ENCODE measurements at regions not wholly inside any gene's neighbourhood (a gene's known extent, or its start where the extent isn't known, plus 50 kb on each side); places are given as distances from the start of the nearest gene placed in this dataset.

DNA sequence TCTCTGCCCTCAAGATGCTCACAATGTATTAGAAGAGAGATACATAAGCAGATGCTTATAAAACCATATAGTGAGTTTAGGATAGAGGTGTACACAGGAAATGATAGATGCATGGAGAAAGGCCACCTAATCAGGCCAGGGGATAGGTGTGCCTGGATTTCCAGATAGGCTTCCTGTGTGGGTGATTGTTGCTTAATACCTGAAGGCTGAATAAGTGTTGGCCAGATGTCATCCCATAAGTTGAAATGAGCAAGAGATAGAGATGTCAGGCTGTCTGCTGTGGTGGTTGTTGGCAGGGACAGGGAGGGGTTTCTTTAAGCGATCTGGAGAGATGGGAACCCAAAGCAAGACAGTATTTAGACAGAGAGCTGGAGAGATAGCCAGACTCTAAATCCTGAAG is 109.8 kb upstream of the SGK1 start:
- TF ChIP-seq SP1 (CRISPR knock-in tag; IDR thresholded peaks at IDR 0.05) (no peak), NR3C1 (CRISPR knock-in tag; IDR thresholded peaks at IDR 0.05) (no peak), RAD21 (CRISPR knock-in tag; conservative IDR thresholded peaks at IDR 0.05 in 1 of 2, IDR thresholded peaks at IDR 0.05 in 1 of 2) (no peak), EP300 (IDR thresholded peaks at IDR 0.05; ENCODE audit: low read length) (no peak), ZNF232 (CRISPR knock-in tag; IDR thresholded peaks at IDR 0.05) (no peak), ESRRA (IDR thresholded peaks at IDR 0.05; ENCODE audit: borderline replicate concordance, low read depth) (no peak), CTCF (IDR thresholded peaks at IDR 0.05 in 2 of 3, conservative IDR thresholded peaks at IDR 0.05 in 1 of 3; ENCODE audit: insufficient read depth in 2 of 3, low read depth in 1 of 3, low read length in 3 of 3) (no peak)
